HepG2 (cell line): ENCODE measurements at regions not wholly inside any gene's neighbourhood (a gene's known extent, or its start where the extent isn't known, plus 50 kb on each side); places are given as distances from the start of the nearest gene placed in this dataset.

Experiments used
- ATAC-seq: fragments of 200-7000 bp; cut with Tn5 transposase; 3 replicates; pipeline ENCODE4 v1.9.1; 2020; ENCODE audit warnings: mild to moderate bottlenecking, moderate library complexity
- BruUV-seq: library from RNA; stranded (reverse); fragments of 400-500 nt; replicated peaks from 2 replicates; lab custom pipeline; 2021; lab: Mats Ljungman, UMichigan
- CTCF ChIA-PET: fragments of 300-600 bp; formaldehyde crosslinking; extraction: SDS; loops from one replicate; lab custom pipeline; 2021; ENCODE audit warnings: low total read pairs, inconsistent platforms, low intra/inter-chr PET ratio; lab: Yijun Ruan, JAX
- POLR2A ChIA-PET: fragments of 350-600 bp; sonication (Branson Sonifier 250); formaldehyde crosslinking; loops from one replicate; lab custom pipeline; 2020; ENCODE audit warnings: antibody characterized with exemption, inconsistent platforms; lab: Yijun Ruan, JAX
- DNase-seq: peaks from one replicate; pipeline ENCODE4 v3.0.0-alpha.2; 2015; ENCODE audit warnings: low spot score
- FAIRE-seq: peaks from 3 replicates; lab custom pipeline; 2011; peaks lifted over from hg19 to GRCh38; lab: Jason Lieb, UNC
- H2AFZ ChIP-seq: one replicate; pipeline ENCODE4 v1.6.1; 2011; ENCODE audit warnings: low read length, inconsistent platforms
- H3K27ac ChIP-seq: fragments of 300-600 bp; 3 replicates; pipeline ENCODE4 v1.8.0; 2011; ENCODE audit warnings: mixed run types, mild to moderate bottlenecking, mixed read lengths, low read length, inconsistent platforms; ENCODE audit not compliant: insufficient read depth; ENCODE audit errors: extremely low read length
- H3K27me3 ChIP-seq, 2 experiments: fragments of 200-600 bp in 1 of 2; 2 replicates in 1 of 2; 3 replicates in 1 of 2; pipeline versions ENCODE4 v1.6.0 to v1.8.0; 2011; ENCODE audit warnings: low read length in 2 of 2, mild to moderate bottlenecking in 2 of 2, moderate library complexity in 2 of 2, inconsistent platforms in 1 of 2; ENCODE audit not compliant: insufficient read depth in 2 of 2, control insufficient read depth in 1 of 2
- H3K36me3 ChIP-seq, 2 experiments: fragments of 200-600 bp in 1 of 2; replicated peaks in 1 of 2; 2 replicates in 1 of 2; 3 replicates in 1 of 2; pipeline versions ENCODE4 v1.5.1 to v1.8.0; 2011; ENCODE audit warnings: low read length in 2 of 2, inconsistent platforms in 1 of 2; ENCODE audit not compliant: insufficient read depth in 2 of 2, control insufficient read depth in 1 of 2
- H3K4me1 ChIP-seq: 2 replicates; pipeline ENCODE4 v1.5.1; 2012; ENCODE audit warnings: low read length, inconsistent platforms; ENCODE audit not compliant: insufficient read depth
- H3K4me2 ChIP-seq: 2 replicates; pipeline ENCODE4 v1.6.0; 2011; ENCODE audit warnings: low read depth, low read length, inconsistent platforms
- H3K4me3 ChIP-seq, 3 experiments: fragments of 200-600 bp in 1 of 3; sonication (generic), shearing (Covaris generic) in 1 of 3; replicated peaks in 1 of 3; 2 replicates each; pipeline ENCODE4 v1.5.1; 2011 to 2016; ENCODE audit warnings: low read length in 3 of 3, inconsistent platforms in 2 of 3, low read depth in 2 of 3, mild to moderate bottlenecking in 2 of 3, control low read depth in 1 of 3, mixed read lengths in 1 of 3; ENCODE audit not compliant: insufficient read depth in 1 of 3
- H3K79me2 ChIP-seq: one replicate; pipeline ENCODE4 v1.6.1; 2011; ENCODE audit warnings: low read length, inconsistent platforms; ENCODE audit not compliant: insufficient read depth
- H3K9ac ChIP-seq: 2 replicates; pipeline ENCODE4 v1.6.0; 2011; ENCODE audit warnings: mild to moderate bottlenecking, low read depth, low read length, inconsistent platforms; ENCODE audit not compliant: insufficient read depth
- H3K9me3 ChIP-seq: 2 replicates; pipeline ENCODE4 v1.5.1; 2012; ENCODE audit warnings: mild to moderate bottlenecking, low read length
- H4K20me1 ChIP-seq: 2 replicates; pipeline ENCODE4 v1.6.0; 2011; ENCODE audit warnings: inconsistent platforms, mild to moderate bottlenecking, low read length, moderate library complexity; ENCODE audit not compliant: insufficient read depth
- E2F5 ChIP-seq: sonication (generic); formaldehyde crosslinking; conservative IDR thresholded peaks from 2 replicates; pipeline ENCODE4 v1.4.0; 2020; ENCODE audit warnings: missing genetic modification reagents
- HDAC1 ChIP-seq: sonication (generic); formaldehyde crosslinking; IDR thresholded peaks from 2 replicates; pipeline ENCODE4 v1.5.1; 2020; ENCODE audit warnings: mild to moderate bottlenecking, missing genetic modification reagents
- KMT2B ChIP-seq: IDR thresholded peaks from 2 replicates; pipeline ENCODE4 v1.6.1; 2016; ENCODE audit warnings: missing genetic modification reagents, missing compliant biosample characterization
- LBX2 ChIP-seq: sonication (generic); formaldehyde crosslinking; IDR thresholded peaks from 2 replicates; pipeline ENCODE4 v1.5.0; 2020; ENCODE audit warnings: missing genetic modification reagents, mild to moderate bottlenecking, borderline replicate concordance
- MEIS1 ChIP-seq: sonication (generic); formaldehyde crosslinking; IDR thresholded peaks from 2 replicates; pipeline ENCODE4 v1.9.0; 2021; ENCODE audit warnings: mild to moderate bottlenecking, missing genetic modification reagents, moderate library complexity, borderline replicate concordance
- MTA1 ChIP-seq: sonication (generic); formaldehyde crosslinking; IDR thresholded peaks from 2 replicates; pipeline ENCODE4 v1.4.0; 2020; ENCODE audit warnings: missing genetic modification reagents, mild to moderate bottlenecking, borderline replicate concordance
- NR0B2 ChIP-seq: sonication (generic); formaldehyde crosslinking; IDR thresholded peaks from 2 replicates; pipeline ENCODE4 v1.4.0; 2020; ENCODE audit warnings: mild to moderate bottlenecking, missing genetic modification reagents
- STAT6 ChIP-seq: sonication (generic); formaldehyde crosslinking; IDR thresholded peaks from 2 replicates; pipeline ENCODE4 v1.4.0; 2020; ENCODE audit warnings: missing genetic modification reagents, mild to moderate bottlenecking, borderline replicate concordance
- ZNF574 ChIP-seq: sonication (generic); formaldehyde crosslinking; IDR thresholded peaks from 2 replicates; pipeline ENCODE4 v1.4.0; 2020; ENCODE audit warnings: missing genetic modification reagents
- WGBS: methylation state at CpG from one replicate; pipeline ENCODE4 v1.1.6; 2017; ENCODE audit warnings: low lambda C conversion rate; 5-methylcytosine and 5-hydroxymethylcytosine counted together
- in situ Hi-C: cut with HindIII; loops from 2 replicates; pipeline ENCODE4 v1.10.0; 2017; ENCODE audit warnings: low pct_unique_long_range_greater_than_20kb; ENCODE audit not compliant: extremely low pct_ligation_motif_present
- intact Hi-C: fragments of 100-400 bp; cut with micrococcal nuclease; formaldehyde crosslinking; loops from one replicate; pipeline ENCODE4 v1.10.0; 2022; ENCODE audit not compliant: unreplicated experiment

GRCh38 chrX:43553257-43553656, 102.8 kb upstream of the MAOA start:
- Histone ChIP-seq H3K4me2 (no peak overlapping the region; the same call in 1 of the 2 replicates), H2AFZ (no peak overlapping the region), H3K4me3 (no peak overlapping the region), H3K9me3 (no peaks in the 10 kb centered on the region), H3K79me2 (no peaks in the 10 kb centered on the region), H3K4me1 (peaks cover 22% of the 10 kb centered on the region), H3K27ac (no peak overlapping the region), H3K36me3 (no peaks in the 10 kb centered on the region), H3K27me3 (no peaks in the 10 kb centered on the region), H3K9ac (no peak overlapping the region), H4K20me1 (no peaks in the 10 kb centered on the region)
- WGBS = 33% methylated on average over 3 of the region's 5 CpGs
- no TSS peak for BruUV-seq
- in situ Hi-C loops = loop anchor here (25.0 kb wide), 1 partner anchor 384 kb away; no protein-coding TSS in a partner anchor
- FAIRE-seq (no peak), DNase-seq (no peak), ATAC-seq (no peak)
- intact Hi-C loops = no loop called here
- TF ChIP-seq HDAC1 (no peak), STAT6 (CRISPR knock-in tag) (no peak)
- POLR2A ChIA-PET = no interaction called here
- CTCF ChIA-PET = no interaction called here

- Histone ChIP-seq H3K9me3 (no peaks in the 10 kb centered on the region), H3K27me3 (no peaks in the 10 kb centered on the region), H4K20me1 (no peaks in the 10 kb centered on the region), H3K4me2 (no peak overlapping the region), H2AFZ (no peak overlapping the region), H3K9ac (no peak overlapping the region), H3K4me3 (no peak overlapping the region), H3K4me1 (peaks cover 22% of the 10 kb centered on the region), H3K27ac (no peak overlapping the region), H3K79me2 (no peaks in the 10 kb centered on the region), H3K36me3 (no peaks in the 10 kb centered on the region)
- POLR2A ChIA-PET = no interaction called here
- BruUV-seq = no TSS peak
- FAIRE-seq = no peak
- ATAC-seq = no peak
- CTCF ChIA-PET = no interaction called here
- no peak for DNase-seq
- WGBS = 0% methylated on average over 1 of the region's 1 CpG
- intact Hi-C loops (loop anchor here (5.0 kb wide), 1 partner anchor 386 kb away; no protein-coding TSS in a partner anchor), in situ Hi-C loops (loop anchor here (25.0 kb wide), 1 partner anchor 381 kb away; no protein-coding TSS in a partner anchor)
- TF ChIP-seq KMT2B (CRISPR knock-in tag) (no peak), HDAC1 (no peak), ZNF574 (no peak), E2F5 (CRISPR knock-in tag) (no peak), MTA1 (CRISPR knock-in tag) (no peak), NR0B2 (CRISPR knock-in tag) (no peak), LBX2 (CRISPR knock-in tag) (no peak), MEIS1 (CRISPR knock-in tag) (no peak)
Measured at GRCh38 chrX:43556207-43556606, 99.9 kb upstream of the MAOA start.
